H1 (cell line): ENCODE measurements at regions not wholly inside any gene's neighbourhood (a gene's known extent, or its start where the extent isn't known, plus 50 kb on each side); places are given as distances from the start of the nearest gene placed in this dataset.

Source experiments
- CTCF ChIA-PET: fragments of 300-600 bp; sonication (Branson Sonifier 250); formaldehyde crosslinking; loops from one replicate; lab custom pipeline; 2021; ENCODE audit not compliant: partially characterized antibody; lab: Charles Lee
- POLR2A ChIA-PET: fragments of 300-600 bp; sonication (Branson Sonifier 250); formaldehyde crosslinking; loops from one replicate; lab custom pipeline; 2021; ENCODE audit warnings: inconsistent platforms; ENCODE audit not compliant: partially characterized antibody; lab: Charles Lee
- DNase-seq, 2 experiments: peaks; one replicate each; pipeline versions ENCODE4 v3.0.0 to v3.0.0-alpha.2; 2010 to 2022; ENCODE audit warnings: low spot score in 2 of 2, low read depth in 1 of 2, mixed read lengths in 1 of 2
- FAIRE-seq: peaks from 2 replicates; lab custom pipeline; 2011; peaks lifted over from hg19 to GRCh38; lab: Jason Lieb, UNC
- H2AFZ ChIP-seq: 2 replicates; pipeline ENCODE4 v1.8.1; 2012; ENCODE audit warnings: low read length, inconsistent platforms
- H2AK5ac ChIP-seq: 2 replicates; pipeline ENCODE4 v1.6.1; 2013; ENCODE audit warnings: low read depth, low read length
- H2BK120ac ChIP-seq: replicated peaks from 2 replicates; pipeline ENCODE3; 2013; ENCODE audit warnings: low read depth, low read length, inconsistent platforms
- H2BK12ac ChIP-seq: 2 replicates; pipeline ENCODE4 v1.6.1; 2013; ENCODE audit warnings: low read depth, low read length
- H2BK15ac ChIP-seq: 2 replicates; pipeline ENCODE4 v1.6.1; 2013; ENCODE audit warnings: low read length
- H2BK20ac ChIP-seq: 2 replicates; pipeline ENCODE4 v1.6.1; 2013; ENCODE audit warnings: low read length
- H2BK5ac ChIP-seq: 2 replicates; pipeline ENCODE4 v1.6.1; 2013; ENCODE audit warnings: low read depth, low read length
- H3K14ac ChIP-seq: 2 replicates; pipeline ENCODE4 v1.6.1; 2013; ENCODE audit warnings: inconsistent platforms; ENCODE audit not compliant: insufficient read length
- H3K18ac ChIP-seq: 2 replicates; pipeline ENCODE4 v1.6.1; 2013; ENCODE audit warnings: low read length; ENCODE audit errors: extremely low read depth
- H3K23ac ChIP-seq: 2 replicates; pipeline ENCODE4 v1.6.1; 2013; ENCODE audit warnings: inconsistent platforms; ENCODE audit not compliant: insufficient read length
- H3K23me2 ChIP-seq: 2 replicates; pipeline ENCODE4 v1.6.1; 2013; ENCODE audit warnings: low read depth, low read length
- H3K27ac ChIP-seq: 2 replicates; pipeline ENCODE4 v1.6.1; 2011; ENCODE audit warnings: low read depth, low read length, inconsistent platforms
- H3K27me3 ChIP-seq, 4 experiments: replicated peaks in 1 of 4; 1 replicate in 1 of 4; 2 replicates in 3 of 4; pipeline versions ENCODE4 v1.6.1 to v1.8.1; 2011 to 2013; ENCODE audit warnings: low read length in 3 of 4, mild to moderate bottlenecking in 3 of 4, inconsistent platforms in 2 of 4, mixed read lengths in 2 of 4, moderate library complexity in 1 of 4; ENCODE audit not compliant: control insufficient read depth in 3 of 4, insufficient read depth in 3 of 4; ENCODE audit errors: extremely low read depth in 1 of 4
- H3K36me3 ChIP-seq, 4 experiments: 2 replicates each; pipeline versions ENCODE4 v1.6.1 to v1.8.1; 2011 to 2013; ENCODE audit warnings: mild to moderate bottlenecking in 4 of 4, low read length in 3 of 4, moderate library complexity in 2 of 4, control low read depth in 1 of 4, inconsistent platforms in 1 of 4; ENCODE audit not compliant: insufficient read depth in 4 of 4, control insufficient read depth in 2 of 4
- H3K4ac ChIP-seq: replicated peaks from 2 replicates; pipeline ENCODE3; 2013; ENCODE audit warnings: low read length, low read depth, mixed read lengths, inconsistent platforms; ENCODE audit not compliant: insufficient read length
- H3K4me1 ChIP-seq, 4 experiments: replicated peaks in 1 of 4; 1 replicate in 1 of 4; 2 replicates in 3 of 4; pipeline versions ENCODE4 v1.6.1 to v1.8.1; 2011 to 2013; ENCODE audit warnings: low read length in 3 of 4, inconsistent platforms in 2 of 4, mixed read lengths in 1 of 4; ENCODE audit not compliant: insufficient read depth in 4 of 4, control insufficient read depth in 3 of 4
- H3K4me2 ChIP-seq, 2 experiments: 2 replicates each; pipeline versions ENCODE4 v1.6.1 to v1.8.1; 2011 to 2013; ENCODE audit warnings: low read depth in 2 of 2, low read length in 2 of 2, control low read depth in 1 of 2, inconsistent platforms in 1 of 2, mild to moderate bottlenecking in 1 of 2; ENCODE audit not compliant: insufficient read depth in 1 of 2
- H3K4me3 ChIP-seq, 4 experiments: fragments of 200-600, 300-600 bp in 1 of 4; sonication (generic), shearing (Covaris generic), sonication (Bioruptor Twin) in 1 of 4; 2 replicates each; pipeline versions ENCODE4 v1.5.1 to v1.8.1; 2011 to 2016; ENCODE audit warnings: low read length in 4 of 4, low read depth in 3 of 4, control low read depth in 2 of 4, inconsistent platforms in 2 of 4, mild to moderate bottlenecking in 2 of 4, mixed read lengths in 1 of 4, moderate library complexity in 1 of 4; ENCODE audit not compliant: insufficient read depth in 2 of 4; ENCODE audit errors: extremely low read depth in 1 of 4
- H3K56ac ChIP-seq: replicated peaks from 2 replicates; pipeline ENCODE3; 2013; ENCODE audit warnings: low read depth, mild to moderate bottlenecking, mixed read lengths, low read length, inconsistent platforms; ENCODE audit not compliant: insufficient read length
- H3K79me1 ChIP-seq: 2 replicates; pipeline ENCODE4 v1.6.1; 2013; ENCODE audit warnings: low read depth, low read length, control low read depth
- H3K79me2 ChIP-seq, 2 experiments: 2 replicates each; pipeline versions ENCODE4 v1.6.1 to v1.8.1; 2012 to 2013; ENCODE audit warnings: low read length in 2 of 2, mild to moderate bottlenecking in 2 of 2, inconsistent platforms in 1 of 2; ENCODE audit not compliant: insufficient read depth in 2 of 2, control insufficient read depth in 1 of 2
- H3K9ac ChIP-seq, 4 experiments: replicated peaks in 1 of 4; 1 replicate in 1 of 4; 2 replicates in 3 of 4; pipeline versions ENCODE4 v1.6.1 to v1.8.1; 2011 to 2013; ENCODE audit warnings: low read depth in 3 of 4, low read length in 3 of 4, control low read depth in 2 of 4, mild to moderate bottlenecking in 2 of 4, moderate library complexity in 2 of 4, inconsistent platforms in 1 of 4; ENCODE audit errors: extremely low read depth in 1 of 4
- H3K9me3 ChIP-seq, 2 experiments: 2 replicates each; pipeline versions ENCODE4 v1.6.1 to v1.8.1; 2012 to 2013; ENCODE audit warnings: mild to moderate bottlenecking in 2 of 2, moderate library complexity in 2 of 2, control low read depth in 1 of 2, inconsistent platforms in 1 of 2, low read depth in 1 of 2, low read length in 1 of 2, mixed read lengths in 1 of 2; ENCODE audit not compliant: insufficient read depth in 2 of 2
- H4K20me1 ChIP-seq, 2 experiments: replicated peaks in 1 of 2; 2 replicates each; pipeline versions ENCODE3 to v1.8.1; 2011 to 2013; ENCODE audit warnings: inconsistent platforms in 2 of 2, low read length in 2 of 2, mild to moderate bottlenecking in 1 of 2; ENCODE audit not compliant: insufficient read depth in 2 of 2, control insufficient read depth in 1 of 2
- H4K5ac ChIP-seq: 2 replicates; pipeline ENCODE4 v1.6.1; 2013; ENCODE audit warnings: low read length, low read depth, mixed read lengths, inconsistent platforms; ENCODE audit not compliant: insufficient read length
- H4K8ac ChIP-seq: 2 replicates; pipeline ENCODE4 v1.8.0; 2013; ENCODE audit warnings: mild to moderate bottlenecking, moderate library complexity, low read length, inconsistent platforms; ENCODE audit not compliant: insufficient read depth; ENCODE audit errors: extremely low read depth
- H4K91ac ChIP-seq: replicated peaks from 2 replicates; pipeline ENCODE3; 2013; ENCODE audit warnings: low read length, mixed read lengths, inconsistent platforms; ENCODE audit not compliant: insufficient read length
- CBX8 ChIP-seq: fragments of 300-800, 300-1000 bp; sonication (generic); IDR thresholded peaks from 2 replicates; pipeline ENCODE4 v1.7.1; 2016; ENCODE audit warnings: low read depth, low read length, borderline replicate concordance
- WGBS, 2 experiments: shearing (Covaris generic) in 1 of 2; methylation state at CpG; one replicate each; pipeline versions ENCODE4 v1.1.6 to v1.1.7; 2013 to 2015; ENCODE audit warnings: low lambda C conversion rate in 2 of 2, mixed read lengths in 2 of 2, inconsistent platforms in 1 of 2, low coverage in 1 of 2, missing lambda C conversion rate in 1 of 2; ENCODE audit not compliant: insufficient replicate concordance in 2 of 2, insufficient coverage in 1 of 2, insufficient read length in 1 of 2; ENCODE audit errors: extremely low coverage in 1 of 2, missing lambda C conversion rate in 1 of 2; 5-methylcytosine and 5-hydroxymethylcytosine counted together

DNA sequence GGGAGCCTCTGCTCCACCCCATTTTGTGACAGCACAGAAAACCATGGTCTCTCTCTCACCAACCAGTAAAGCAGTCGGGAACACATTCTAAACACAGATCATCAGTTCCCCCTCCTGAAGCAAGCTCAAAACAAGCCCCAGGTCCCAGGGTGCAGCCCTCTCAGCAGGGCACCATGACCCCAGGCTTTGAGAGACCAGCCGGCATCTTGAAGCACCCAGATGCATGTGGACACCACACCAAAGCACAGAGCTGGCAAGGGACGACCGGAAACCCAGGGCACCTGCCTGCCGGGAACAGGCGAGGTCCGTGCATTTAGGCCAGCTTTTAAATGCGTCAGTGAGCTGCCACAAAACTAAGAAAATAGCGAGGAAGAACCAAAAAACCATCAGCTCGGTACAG is 103.2 kb upstream of the IQSEC1 start:
- peak overlapping the region; percentile 57 for H4K8ac ChIP-seq
- H2BK5ac ChIP-seq = no peak overlapping the region
- H3K27ac ChIP-seq = no peak overlapping the region
- no peak overlapping the region for H2AFZ ChIP-seq
- no peak overlapping the region for H3K4ac ChIP-seq
- no peak overlapping the region for H3K23ac ChIP-seq
- TF ChIP-seq CBX8 = no peak
- TF ChIP-seq, all 59 proteins: peak for 0
- Histone ChIP-seq H3K18ac (no peak overlapping the region), H3K27me3 (no peaks in the 10 kb centered on the region), H4K20me1 (no peaks in the 10 kb centered on the region), H4K5ac (no peak overlapping the region), H4K91ac (no peak overlapping the region), H3K14ac (no peak overlapping the region), H2AK5ac (no peak overlapping the region), H3K9ac (no peak overlapping the region), H2BK120ac (no peak overlapping the region), H2BK20ac (no peak overlapping the region), H3K4me3 (no peak overlapping the region), H3K4me1 (peaks cover 0 to 8% (median 4%) of the 10 kb centered on the region in 4 experiments; a peak in 5 of 7 replicates), H3K79me1 (no peaks in the 10 kb centered on the region), H2BK15ac (no peak overlapping the region), H2BK12ac (no peak overlapping the region), H3K36me3 (no peaks in the 10 kb centered on the region), H3K79me2 (no peaks in the 10 kb centered on the region), H3K4me2 (no peak overlapping the region), H3K23me2 (no peaks in the 10 kb centered on the region), H3K56ac (no peak overlapping the region), H3K9me3 (peaks cover 13% of the 10 kb centered on the region in 2 experiments)
- no peak for DNase-seq
- POLR2A ChIA-PET = interaction anchor here (1.0 kb wide), 1 partner anchor 12 kb away, joined by 3 read pairs; no protein-coding TSS in a partner anchor
- CTCF ChIA-PET = interaction anchor here (0.9 to 2.3 kb wide), 10 partner anchors 9 to 240 kb away, joined by 3 to 6 read pairs (median 4); no protein-coding TSS in a partner anchor
- 87% methylated on average over 9 of the region's 10 CpGs; no CpG with 5 or more reads in 1 of the 2 experiments for WGBS, 2 experiments
- FAIRE-seq = no peak
